A673 (cell line): ENCODE measurements at regions not wholly inside any gene's neighbourhood (a gene's known extent, or its start where the extent isn't known, plus 50 kb on each side); places are given as distances from the start of the nearest gene placed in this dataset.

Experiments used
- BruUV-seq: library from RNA; stranded (reverse); fragments of 400-500 nt; replicated peaks from 2 replicates; lab custom pipeline; 2021; lab: Mats Ljungman, UMichigan
- CTCF ChIA-PET: fragments of 300-600 bp; sonication (Branson Sonifier 250); formaldehyde crosslinking; loops from one replicate; lab custom pipeline; 2022; ENCODE audit warnings: antibody characterized with exemption; lab: Charles Lee
- POLR2A ChIA-PET: fragments of 300-600 bp; sonication (Branson Sonifier 250); formaldehyde crosslinking; loops from one replicate; lab custom pipeline; 2022; ENCODE audit warnings: antibody characterized with exemption; ENCODE audit not compliant: low non-redundant PET; lab: Charles Lee
- DNase-seq: peaks from one replicate; pipeline ENCODE4 v3.0.0-alpha.2; 2015; ENCODE audit warnings: low spot score
- H3K27ac ChIP-seq: fragments of 200-600 bp; sonication (generic); 2 replicates; pipeline ENCODE4 v1.5.1; 2016; ENCODE audit warnings: mixed run types, low read depth, mild to moderate bottlenecking, mixed read lengths, antibody characterized with exemption, low read length; ENCODE audit not compliant: poor library complexity, severe bottlenecking
- H3K27me3 ChIP-seq: fragments of 200-600 bp; sonication (generic); replicated peaks from 2 replicates; pipeline ENCODE4 v1.6.1; 2017; ENCODE audit warnings: mixed run types, low read depth, mild to moderate bottlenecking, mixed read lengths, antibody characterized with exemption, low read length; ENCODE audit not compliant: insufficient read depth, poor library complexity
- H3K36me3 ChIP-seq: fragments of 200-600 bp; sonication (generic); 2 replicates; pipeline ENCODE4 v1.6.1; 2016; ENCODE audit warnings: mixed run types, mild to moderate bottlenecking, mixed read lengths, antibody characterized with exemption, low read length; ENCODE audit not compliant: insufficient read depth, poor library complexity, severe bottlenecking
- H3K4me1 ChIP-seq: fragments of 200-600 bp; sonication (generic); 2 replicates; pipeline ENCODE4 v1.6.1; 2017; ENCODE audit warnings: mixed run types, mild to moderate bottlenecking, mixed read lengths, antibody characterized with exemption, low read length; ENCODE audit not compliant: insufficient read depth, poor library complexity, severe bottlenecking
- H3K4me3 ChIP-seq: fragments of 200-600 bp; sonication (generic); 2 replicates; pipeline ENCODE4 v1.5.1; 2016; ENCODE audit warnings: low read depth, mixed run types, mild to moderate bottlenecking, mixed read lengths, low read length; ENCODE audit not compliant: poor library complexity, severe bottlenecking
- H3K9me3 ChIP-seq: fragments of 200-600 bp; sonication (generic); 2 replicates; pipeline ENCODE4 v1.6.1; 2016; ENCODE audit warnings: mixed run types, low read depth, mild to moderate bottlenecking, mixed read lengths, antibody characterized with exemption, low read length; ENCODE audit not compliant: poor library complexity, severe bottlenecking
- CTCF ChIP-seq: fragments of 300-800, 200-600 bp; sonication (generic); conservative IDR thresholded peaks from 2 replicates; pipeline ENCODE4 v1.5.1; 2017; ENCODE audit warnings: low read depth, mild to moderate bottlenecking, antibody characterized with exemption, low read length, moderate library complexity, mixed read lengths
- EZH2 ChIP-seq: fragments of 200-600 bp; sonication (generic); IDR thresholded peaks from 2 replicates; pipeline ENCODE4 v1.6.1; 2017; ENCODE audit warnings: borderline replicate concordance, low read depth, mild to moderate bottlenecking, mixed read lengths, antibody characterized with exemption, low read length; ENCODE audit not compliant: poor library complexity, severe bottlenecking
- intact Hi-C: fragments of 100-400 bp; cut with micrococcal nuclease; formaldehyde crosslinking; loops from one replicate; pipeline ENCODE4 v1.10.0; 2022; ENCODE audit not compliant: unreplicated experiment

GRCh38 chr16:55008836-55009510 is 78.3 kb downstream of the IRX5 start:
- CTCF ChIA-PET = no interaction called here
- no peak overlapping the region for H3K4me3 ChIP-seq
- no peak for DNase-seq
- H3K27ac ChIP-seq = no peak overlapping the region
- H3K27me3 ChIP-seq = no peaks in the 10 kb centered on the region
- no TSS peak for BruUV-seq
- TF ChIP-seq CTCF (no peak), EZH2 (no peak)
- POLR2A ChIA-PET = no interaction called here
- H3K36me3 ChIP-seq = no peaks in the 10 kb centered on the region
- intact Hi-C loops = no loop called here
- no peaks in the 10 kb centered on the region for H3K4me1 ChIP-seq
- H3K9me3 ChIP-seq = no peaks in the 10 kb centered on the region

GRCh38 chr16:55009581-55009980 is 78.9 kb downstream of the IRX5 start:
- no peak overlapping the region for H3K4me3 ChIP-seq
- DNase-seq = no peak
- BruUV-seq = no TSS peak
- TF ChIP-seq EZH2 (no peak), CTCF (no peak)
- H3K9me3 ChIP-seq = no peaks in the 10 kb centered on the region
- no peaks in the 10 kb centered on the region for H3K4me1 ChIP-seq
- H3K27ac ChIP-seq = no peak overlapping the region
- ChIA-PET POLR2A (no interaction called here), CTCF (no interaction called here)
- intact Hi-C loops = no loop called here
- H3K36me3 ChIP-seq = no peaks in the 10 kb centered on the region
- no peaks in the 10 kb centered on the region for H3K27me3 ChIP-seq

- DNase-seq = no peak
- H3K27me3 ChIP-seq = no peaks in the 10 kb centered on the region
- intact Hi-C loops = no loop called here
- no peaks in the 10 kb centered on the region for H3K4me1 ChIP-seq
- H3K9me3 ChIP-seq = no peaks in the 10 kb centered on the region
- CTCF ChIA-PET = no interaction called here
- TF ChIP-seq EZH2 (no peak), CTCF (no peak)
- no peak overlapping the region for H3K27ac ChIP-seq
- no TSS peak for BruUV-seq
- no peaks in the 10 kb centered on the region for H3K36me3 ChIP-seq
- POLR2A ChIA-PET = no interaction called here
- H3K4me3 ChIP-seq = no peak overlapping the region
Observed at GRCh38 chr16:55010492-55011160, 80.0 kb downstream of the IRX5 start.
